Mesothelial cell of epicardium (in vitro differentiated cells): ENCODE measurements at regions not wholly inside any gene's neighbourhood (a gene's known extent, or its start where the extent isn't known, plus 50 kb on each side); places are given as distances from the start of the nearest gene placed in this dataset.

Source experiments
- DNase-seq, 2 experiments: peaks; one replicate each; pipeline ENCODE4 v3.0.0; 2021; ENCODE audit warnings: low spot score in 2 of 2; ENCODE audit not compliant: unreplicated experiment in 2 of 2
- H3K27ac Mint-ChIP-seq: 2 replicates; pipeline ENCODE4 v1.8.0; 2021; ENCODE audit warnings: mixed read lengths
- H3K27me3 Mint-ChIP-seq: 2 replicates; pipeline ENCODE4 v1.8.0; 2021; ENCODE audit warnings: low read depth, mixed read lengths
- H3K36me3 Mint-ChIP-seq: 2 replicates; pipeline ENCODE4 v1.8.0; 2021; ENCODE audit warnings: mixed read lengths
- H3K4me1 Mint-ChIP-seq: 2 replicates; pipeline ENCODE4 v1.8.0; 2021; ENCODE audit warnings: mixed read lengths
- H3K4me3 Mint-ChIP-seq: 2 replicates; pipeline ENCODE4 v1.8.0; 2021; ENCODE audit warnings: mild to moderate bottlenecking, moderate library complexity, mixed read lengths
- H3K9me3 Mint-ChIP-seq: 2 replicates; pipeline ENCODE4 v1.8.0; 2021; ENCODE audit warnings: mixed read lengths
- TF ChIP-seq, protein P1 (sequence below): fragments of 200-600 bp; sonication (generic); IDR thresholded peaks from one replicate; pipeline ENCODE4 v1.5.0; 2021; ENCODE audit warnings: antibody characterized with exemption; ENCODE audit not compliant: unreplicated experiment

DNA sequence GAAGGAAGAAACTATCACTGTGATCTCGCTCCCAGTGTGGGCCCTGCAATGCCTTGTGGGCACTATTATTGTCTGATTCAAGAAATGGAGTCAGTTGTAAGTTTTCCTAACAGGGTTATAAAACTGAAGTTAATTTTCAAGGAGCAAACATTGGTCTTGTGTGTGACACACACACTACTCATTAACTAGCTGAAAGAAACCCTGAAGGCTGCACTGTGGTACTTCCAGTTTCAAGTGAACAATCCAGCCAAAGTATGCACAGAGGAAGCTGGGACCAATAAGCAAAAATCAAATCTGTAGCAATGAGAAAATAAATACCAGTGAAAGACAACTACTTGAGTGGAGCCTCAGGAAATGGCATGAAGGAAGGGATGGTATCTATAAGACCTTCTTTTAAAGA is 506.6 kb upstream of the POT1 start:
- Mint-ChIP-seq H3K4me1 (no peaks in the 10 kb centered on the region), H3K27me3 (no peaks in the 10 kb centered on the region), H3K36me3 (no peaks in the 10 kb centered on the region), H3K4me3 (no peak overlapping the region), H3K9me3 (peaks cover 5% of the 10 kb centered on the region), H3K27ac (no peak overlapping the region)
- TF ChIP-seq, protein P1, sequence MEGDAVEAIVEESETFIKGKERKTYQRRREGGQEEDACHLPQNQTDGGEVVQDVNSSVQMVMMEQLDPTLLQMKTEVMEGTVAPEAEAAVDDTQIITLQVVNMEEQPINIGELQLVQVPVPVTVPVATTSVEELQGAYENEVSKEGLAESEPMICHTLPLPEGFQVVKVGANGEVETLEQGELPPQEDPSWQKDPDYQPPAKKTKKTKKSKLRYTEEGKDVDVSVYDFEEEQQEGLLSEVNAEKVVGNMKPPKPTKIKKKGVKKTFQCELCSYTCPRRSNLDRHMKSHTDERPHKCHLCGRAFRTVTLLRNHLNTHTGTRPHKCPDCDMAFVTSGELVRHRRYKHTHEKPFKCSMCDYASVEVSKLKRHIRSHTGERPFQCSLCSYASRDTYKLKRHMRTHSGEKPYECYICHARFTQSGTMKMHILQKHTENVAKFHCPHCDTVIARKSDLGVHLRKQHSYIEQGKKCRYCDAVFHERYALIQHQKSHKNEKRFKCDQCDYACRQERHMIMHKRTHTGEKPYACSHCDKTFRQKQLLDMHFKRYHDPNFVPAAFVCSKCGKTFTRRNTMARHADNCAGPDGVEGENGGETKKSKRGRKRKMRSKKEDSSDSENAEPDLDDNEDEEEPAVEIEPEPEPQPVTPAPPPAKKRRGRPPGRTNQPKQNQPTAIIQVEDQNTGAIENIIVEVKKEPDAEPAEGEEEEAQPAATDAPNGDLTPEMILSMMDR: no peak
- no peak for DNase-seq

DNA sequence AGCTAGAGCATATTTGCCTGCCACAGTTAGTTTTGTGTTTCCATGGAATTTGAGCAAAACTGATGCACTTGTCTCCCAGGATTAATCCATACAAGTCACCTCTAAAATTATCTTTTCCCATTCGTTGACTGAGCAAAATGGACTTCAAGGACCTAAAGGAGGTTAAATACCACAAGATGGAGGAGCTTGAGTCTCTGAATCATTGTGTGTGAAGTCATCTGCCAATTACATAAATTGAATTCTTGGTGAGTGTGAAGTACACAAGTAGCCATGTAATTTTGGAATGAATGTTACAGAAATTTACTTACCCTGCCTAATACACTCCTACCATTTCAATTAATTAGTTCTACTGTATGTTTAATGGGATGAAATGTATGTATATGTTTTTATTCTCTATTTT is 501.7 kb upstream of the POT1 start:
- no peaks in the 10 kb centered on the region for H3K4me1 Mint-ChIP-seq
- H3K36me3 Mint-ChIP-seq: no peaks in the 10 kb centered on the region
- H3K27me3 Mint-ChIP-seq: no peaks in the 10 kb centered on the region
- H3K4me3 Mint-ChIP-seq: no peak overlapping the region
- TF ChIP-seq, protein P1: no peak
- no peaks in the 10 kb centered on the region for H3K9me3 Mint-ChIP-seq
- no peak overlapping the region for H3K27ac Mint-ChIP-seq
- no peak for DNase-seq

DNA sequence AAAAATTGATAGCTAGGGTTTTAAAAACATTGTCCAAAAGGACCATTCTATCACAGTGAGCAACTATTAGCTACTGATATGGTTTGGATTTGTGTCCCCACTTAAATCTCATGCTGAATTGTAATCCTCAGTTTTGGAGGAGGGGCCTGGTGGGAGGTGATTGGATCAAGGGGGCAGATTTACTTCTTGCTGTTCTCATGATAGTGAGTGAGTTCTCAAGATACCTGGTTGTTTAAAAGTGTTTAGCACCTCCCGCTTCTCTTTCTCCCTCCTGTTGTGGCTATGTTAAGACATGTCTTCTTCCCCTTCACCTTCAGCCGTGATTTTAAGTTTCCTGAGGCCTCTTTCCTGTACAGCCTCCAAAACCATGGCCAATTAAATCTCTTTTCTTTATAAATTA is 500.4 kb upstream of the POT1 start:
- Mint-ChIP-seq H3K4me3 (no peak overlapping the region), H3K36me3 (no peaks in the 10 kb centered on the region), H3K27me3 (no peaks in the 10 kb centered on the region), H3K9me3 (no peaks in the 10 kb centered on the region), H3K4me1 (no peaks in the 10 kb centered on the region), H3K27ac (no peak overlapping the region)
- TF ChIP-seq, protein P1: no peak
- no peak for DNase-seq

DNA sequence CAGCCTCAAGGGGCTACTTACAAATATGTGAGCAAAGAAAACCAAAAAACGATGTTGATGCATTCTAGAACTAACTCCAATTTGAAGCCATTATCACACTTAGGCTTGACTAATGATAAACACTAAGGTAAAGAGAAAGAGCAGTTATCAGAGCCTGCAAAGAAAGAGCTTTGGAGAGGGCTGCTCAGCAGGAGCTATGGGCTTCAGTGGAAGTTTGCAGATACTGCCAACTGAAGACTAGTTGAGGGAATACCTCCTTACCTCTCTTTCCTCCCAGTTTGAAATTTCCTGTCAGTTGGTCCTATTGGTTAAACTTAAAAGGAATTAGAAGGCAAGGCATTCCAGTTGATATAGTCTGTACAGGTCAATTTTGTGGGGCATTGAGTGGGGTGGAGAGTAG is 498.1 kb upstream of the POT1 start:
- H3K36me3 Mint-ChIP-seq: no peaks in the 10 kb centered on the region
- no peak overlapping the region for H3K27ac Mint-ChIP-seq
- TF ChIP-seq, protein P1: no peak
- no peak overlapping the region for H3K4me3 Mint-ChIP-seq
- H3K4me1 Mint-ChIP-seq: no peaks in the 10 kb centered on the region
- no peaks in the 10 kb centered on the region for H3K27me3 Mint-ChIP-seq
- DNase-seq: no peak
- no peaks in the 10 kb centered on the region for H3K9me3 Mint-ChIP-seq

DNA sequence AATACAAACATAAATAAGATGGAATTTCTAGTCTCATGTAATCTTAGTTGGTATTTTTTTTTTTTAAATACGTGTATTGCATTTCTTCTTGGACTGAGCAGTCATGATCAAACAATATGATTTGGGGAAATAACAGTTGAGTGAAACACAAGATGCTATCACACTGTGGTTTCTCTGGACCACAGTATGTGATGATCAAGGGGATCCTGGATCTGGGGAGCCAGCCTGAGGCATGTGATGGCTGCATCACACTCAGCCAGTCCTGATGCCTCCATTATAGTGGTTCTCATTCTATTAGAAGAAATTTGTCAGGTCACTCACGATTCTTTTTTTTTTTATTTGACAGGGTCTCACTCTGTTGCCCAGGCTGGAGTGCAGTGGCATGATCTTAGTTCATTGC is 495.9 kb upstream of the POT1 start:
- H3K4me1 Mint-ChIP-seq: no peaks in the 10 kb centered on the region
- peaks cover 17% of the 10 kb centered on the region for H3K9me3 Mint-ChIP-seq
- TF ChIP-seq, protein P1: no peak
- no peaks in the 10 kb centered on the region for H3K36me3 Mint-ChIP-seq
- no peak overlapping the region for H3K4me3 Mint-ChIP-seq
- H3K27me3 Mint-ChIP-seq: no peaks in the 10 kb centered on the region
- H3K27ac Mint-ChIP-seq: no peak overlapping the region
- DNase-seq: no peak

DNA sequence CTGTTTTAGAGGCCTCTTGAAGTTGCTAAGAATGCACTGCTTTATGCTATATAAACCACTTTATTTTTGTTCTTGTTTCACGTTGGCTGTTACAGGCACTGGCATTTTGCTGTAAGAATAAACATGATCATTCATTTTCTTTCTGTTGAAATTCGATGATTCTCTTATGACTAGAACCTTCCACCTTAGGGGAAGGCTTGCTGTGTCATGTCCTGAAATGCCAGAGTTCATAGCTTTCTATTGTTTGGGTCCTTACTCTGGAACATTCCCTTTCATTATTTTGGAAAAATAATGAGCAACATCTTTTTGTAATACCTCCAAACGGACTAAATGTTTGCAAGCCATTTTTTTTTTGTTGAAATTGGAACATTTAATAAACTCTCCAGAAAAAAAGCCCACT is 495.1 kb upstream of the POT1 start:
- Mint-ChIP-seq H3K27ac (no peak overlapping the region), H3K4me1 (no peaks in the 10 kb centered on the region), H3K27me3 (no peaks in the 10 kb centered on the region), H3K4me3 (no peak overlapping the region), H3K36me3 (no peaks in the 10 kb centered on the region), H3K9me3 (peaks cover 23% of the 10 kb centered on the region)
- TF ChIP-seq, protein P1: no peak
- no peak for DNase-seq
